IMR-90 (cell line): ENCODE measurements at regions not wholly inside any gene's neighbourhood (a gene's known extent, or its start where the extent isn't known, plus 50 kb on each side); places are given as distances from the start of the nearest gene placed in this dataset.

Source experiments
- ATAC-seq: fragments of 200-7000 bp; cut with Tn5 transposase; 2 replicates; pipeline ENCODE4 v1.9.1; 2020; ENCODE audit warnings: low read depth, mild to moderate bottlenecking, moderate library complexity
- BruUV-seq: library from RNA; stranded (reverse); fragments of 400-500 nt; replicated peaks from 2 replicates; lab custom pipeline; 2021; lab: Mats Ljungman, UMichigan
- CTCF ChIA-PET: fragments of 300-600 bp; formaldehyde crosslinking; extraction: SDS; loops from one replicate; lab custom pipeline; 2021; ENCODE audit warnings: antibody characterized with exemption; lab: Yijun Ruan, JAX
- POLR2A ChIA-PET: fragments of 300-600 bp; sonication (Branson Sonifier 250); formaldehyde crosslinking; loops from one replicate; lab custom pipeline; 2022; ENCODE audit warnings: antibody characterized with exemption; ENCODE audit not compliant: unreplicated experiment; lab: Charles Lee
- DNase-seq: peaks from one replicate; pipeline ENCODE4 v3.0.0; 2013
- H2AFZ ChIP-seq: replicated peaks from 2 replicates; pipeline ENCODE3; 2013; ENCODE audit warnings: low read length, mild to moderate bottlenecking; ENCODE audit not compliant: poor library complexity
- H2AK5ac ChIP-seq: 2 replicates; pipeline ENCODE4 v1.6.1; 2013; ENCODE audit warnings: low read depth, low read length, inconsistent platforms
- H2AK9ac ChIP-seq: replicated peaks from 2 replicates; pipeline ENCODE3; 2013; ENCODE audit warnings: mild to moderate bottlenecking, low read depth, low read length, moderate library complexity; ENCODE audit not compliant: poor library complexity
- H2BK120ac ChIP-seq: 2 replicates; pipeline ENCODE4 v1.6.1; 2013; ENCODE audit warnings: low read depth, low read length, inconsistent platforms
- H2BK15ac ChIP-seq: 3 replicates; pipeline ENCODE4 v1.6.1; 2013; ENCODE audit warnings: low read depth, low read length, inconsistent platforms
- H2BK20ac ChIP-seq: 2 replicates; pipeline ENCODE4 v1.6.1; 2013; ENCODE audit warnings: low read depth, mild to moderate bottlenecking, inconsistent platforms, low read length, moderate library complexity
- H2BK5ac ChIP-seq: 2 replicates; pipeline ENCODE4 v1.6.1; 2013; ENCODE audit warnings: mild to moderate bottlenecking, low read depth, low read length, inconsistent platforms; ENCODE audit not compliant: poor library complexity, severe bottlenecking
- H3K14ac ChIP-seq: replicated peaks from 2 replicates; pipeline ENCODE4 v1.6.1; 2013; ENCODE audit warnings: low read depth, low read length, inconsistent platforms
- H3K18ac ChIP-seq: 2 replicates; pipeline ENCODE4 v1.6.1; 2013; ENCODE audit warnings: low read depth, low read length, control low read depth
- H3K23ac ChIP-seq: 2 replicates; pipeline ENCODE4 v1.6.1; 2013; ENCODE audit warnings: low read depth, low read length, inconsistent platforms
- H3K27ac ChIP-seq: 2 replicates; pipeline ENCODE4 v1.5.1; 2013; ENCODE audit warnings: mild to moderate bottlenecking, control low read depth, low read length; ENCODE audit not compliant: insufficient read depth
- H3K27me3 ChIP-seq: 2 replicates; pipeline ENCODE4 v1.6.1; 2013; ENCODE audit warnings: low read length; ENCODE audit not compliant: control insufficient read depth, insufficient read depth
- H3K36me3 ChIP-seq: 2 replicates; pipeline ENCODE4 v1.6.1; 2013; ENCODE audit warnings: low read length, mixed read lengths; ENCODE audit not compliant: control insufficient read depth, insufficient read depth
- H3K4ac ChIP-seq: 2 replicates; pipeline ENCODE4 v1.6.1; 2013; ENCODE audit warnings: low read depth, low read length, inconsistent platforms
- H3K4me1 ChIP-seq: 2 replicates; pipeline ENCODE4 v1.6.1; 2013; ENCODE audit warnings: low read length, mixed read lengths; ENCODE audit not compliant: control insufficient read depth, insufficient read depth
- H3K4me2 ChIP-seq: 2 replicates; pipeline ENCODE4 v1.6.1; 2013; ENCODE audit warnings: low read depth, mild to moderate bottlenecking, control low read depth, low read length, moderate library complexity
- H3K4me3 ChIP-seq: 2 replicates; pipeline ENCODE4 v1.5.1; 2013; ENCODE audit warnings: low read depth, mild to moderate bottlenecking, control low read depth, low read length, moderate library complexity; ENCODE audit not compliant: insufficient read depth
- H3K56ac ChIP-seq: 2 replicates; pipeline ENCODE4 v1.6.1; 2013; ENCODE audit warnings: low read length, inconsistent platforms; ENCODE audit not compliant: insufficient read depth; ENCODE audit errors: extremely low read depth
- H3K79me1 ChIP-seq, 2 experiments: 2 replicates each; pipeline ENCODE4 v1.6.1; 2013; ENCODE audit warnings: low read length in 2 of 2, inconsistent platforms in 1 of 2, low read depth in 1 of 2
- H3K9ac ChIP-seq: 2 replicates; pipeline ENCODE4 v1.6.1; 2013; ENCODE audit warnings: low read depth, low read length, control low read depth
- H3K9me1 ChIP-seq: 2 replicates; pipeline ENCODE4 v1.6.1; 2013; ENCODE audit warnings: low read length, inconsistent platforms; ENCODE audit not compliant: insufficient read depth
- H3K9me3 ChIP-seq: 2 replicates; pipeline ENCODE4 v1.6.1; 2013; ENCODE audit warnings: low read length; ENCODE audit not compliant: control insufficient read depth, insufficient read depth
- H4K20me1 ChIP-seq: 2 replicates; pipeline ENCODE4 v1.6.1; 2013; ENCODE audit warnings: low read length, inconsistent platforms; ENCODE audit not compliant: insufficient read depth
- H4K5ac ChIP-seq: 2 replicates; pipeline ENCODE4 v1.6.1; 2013; ENCODE audit warnings: mild to moderate bottlenecking, low read depth, low read length, control low read depth
- H4K8ac ChIP-seq, 2 experiments: 2 replicates each; pipeline ENCODE4 v1.6.1; 2013; ENCODE audit warnings: low read depth in 2 of 2, low read length in 2 of 2, control low read depth in 1 of 2, inconsistent platforms in 1 of 2
- H4K91ac ChIP-seq: 2 replicates; pipeline ENCODE4 v1.6.1; 2013; ENCODE audit warnings: low read depth, low read length, inconsistent platforms; ENCODE audit not compliant: insufficient read depth
- BHLHE40 ChIP-seq: fragments of 150-350 bp; IDR thresholded peaks from 2 replicates; pipeline ENCODE4 v1.6.1; 2016; ENCODE audit warnings: mild to moderate bottlenecking, low read depth, low read length
- CEBPB ChIP-seq: IDR thresholded peaks from 2 replicates; pipeline ENCODE4 v1.6.1; 2012; ENCODE audit warnings: low read depth, low read length, improper control_type of control experiment
- CHD1 ChIP-seq: IDR thresholded peaks from 2 replicates; pipeline ENCODE4 v1.6.1; 2012; ENCODE audit warnings: low read depth, low read length, improper control_type of control experiment
- ELK1 ChIP-seq: fragments of 150-350 bp; IDR thresholded peaks from 2 replicates; pipeline ENCODE4 v1.6.1; 2016; ENCODE audit warnings: low read depth, mild to moderate bottlenecking, low read length, moderate library complexity, borderline replicate concordance
- MAFK ChIP-seq: IDR thresholded peaks from 2 replicates; pipeline ENCODE4 v1.6.1; 2012; ENCODE audit warnings: low read depth, low read length, improper control_type of control experiment
- MAZ ChIP-seq: IDR thresholded peaks from 2 replicates; pipeline ENCODE4 v1.6.1; 2012; ENCODE audit warnings: low read depth, mild to moderate bottlenecking, low read length, improper control_type of control experiment, moderate library complexity, borderline replicate concordance
- MXI1 ChIP-seq: IDR thresholded peaks from 2 replicates; pipeline ENCODE4 v1.6.1; 2012; ENCODE audit warnings: low read depth, mild to moderate bottlenecking, low read length, moderate library complexity, borderline replicate concordance
- NFE2L2 ChIP-seq: fragments of 150-350 bp; IDR thresholded peaks from 2 replicates; pipeline ENCODE4 v1.6.1; 2016; ENCODE audit warnings: low read depth, mild to moderate bottlenecking, low read length
- POLR2A ChIP-seq: IDR thresholded peaks from 2 replicates; pipeline ENCODE4 v1.6.1; 2012; ENCODE audit warnings: mild to moderate bottlenecking, low read depth, low read length
- RCOR1 ChIP-seq: IDR thresholded peaks from 2 replicates; pipeline ENCODE4 v1.6.1; 2012; ENCODE audit warnings: mild to moderate bottlenecking, low read length, improper control_type of control experiment; ENCODE audit not compliant: insufficient replicate concordance
- RFX5 ChIP-seq: IDR thresholded peaks from 2 replicates; pipeline ENCODE4 v1.8.0; 2012; ENCODE audit warnings: low read depth, mild to moderate bottlenecking, low read length, moderate library complexity
- USF2 ChIP-seq: fragments of 150-350 bp; IDR thresholded peaks from 2 replicates; pipeline ENCODE4 v1.6.1; 2017; ENCODE audit warnings: mild to moderate bottlenecking, antibody characterized with exemption, low read length, low read depth
- WGBS, 2 experiments: methylation state at CpG; one replicate each; pipeline versions ENCODE4 v1.1.5 to v1.1.7; 2013; ENCODE audit warnings: missing lambda C conversion rate in 2 of 2; ENCODE audit not compliant: insufficient read length in 1 of 2; ENCODE audit errors: extremely low coverage in 2 of 2; 5-methylcytosine and 5-hydroxymethylcytosine counted together
- dilution Hi-C: fragments of 300-500 bp; cut with HindIII; formaldehyde crosslinking; loops from one replicate; pipeline ENCODE4 v1.14.3; 2018; ENCODE audit warnings: low sequenced_read_pairs; ENCODE audit not compliant: unreplicated experiment
- in situ Hi-C: fragments of 300-500 bp; cut with MboI; formaldehyde crosslinking; loops from 3 replicates; pipeline ENCODE4 v1.14.3; 2019; ENCODE audit warnings: low sequenced_read_pairs, inconsistent platforms, mixed read lengths
- intact Hi-C: fragments of 100-400 bp; cut with micrococcal nuclease; formaldehyde crosslinking; loops from 2 replicates; pipeline ENCODE4 v1.10.0; 2022

GRCh38 chr11:130582176-130582575 lies 133.7 kb downstream of the ADAMTS15 start:
- no peak overlapping the region for H4K8ac ChIP-seq
- peak overlapping the region; percentile 14; the same call in 1 of the 2 replicates for H3K27ac ChIP-seq
- peak overlapping the region; percentile 7; the same call in 1 of the 2 replicates for H2AK5ac ChIP-seq
- H3K23ac ChIP-seq, result no peak overlapping the region
- no peaks in the 10 kb centered on the region for H3K79me1 ChIP-seq
- peaks cover 2% of the 10 kb centered on the region; the same call in 1 of the 2 replicates for H3K9me3 ChIP-seq
- H2BK15ac ChIP-seq, result peak overlapping the region; percentile 18; the same call in 2 of the 3 replicates
- no peak overlapping the region for H2AK9ac ChIP-seq
- H3K18ac ChIP-seq, result peak overlapping the region; percentile 83
- DNase-seq (no peak), ATAC-seq (no peak)
- H3K4me2 ChIP-seq, result no peak overlapping the region
- H3K9ac ChIP-seq, result no peak overlapping the region
- peaks cover 9% of the 10 kb centered on the region; the same call in 1 of the 2 replicates for H3K9me1 ChIP-seq
- peak overlapping the region; percentile 23 for H2BK5ac ChIP-seq
- no peaks in the 10 kb centered on the region for H3K27me3 ChIP-seq
- peak overlapping the region; percentile 92 for H4K5ac ChIP-seq
- H4K20me1 ChIP-seq, result no peaks in the 10 kb centered on the region
- WGBS, 2 experiments, result 100% methylated on average over 3 of the region's 5 CpGs; no CpG with 5 or more reads in 1 of the 2 experiments
- H3K4me1 ChIP-seq, result peaks cover 20% of the 10 kb centered on the region
- POLR2A ChIA-PET, result no interaction called here
- H3K14ac ChIP-seq, result 0 out of 2 replicates have a peak overlapping the region, but pooled peaks have one; percentile 25
- H3K36me3 ChIP-seq, result no peaks in the 10 kb centered on the region
- in situ Hi-C loops (no loop called here), dilution Hi-C loops (no loop called here), intact Hi-C loops (no loop called here)
- CTCF ChIA-PET, result no interaction called here
- TF ChIP-seq MAFK, result no peak
- no peak for TF ChIP-seq ELK1
- TF ChIP-seq MXI1, result no peak
- no peak for TF ChIP-seq RFX5
- TF ChIP-seq POLR2A, result no peak
- no peak for TF ChIP-seq CEBPB
- TF ChIP-seq CHD1, result no peak
- TF ChIP-seq RCOR1, result no peak
- no peak for TF ChIP-seq NFE2L2
- no peak for TF ChIP-seq MAZ
- TF ChIP-seq USF2, result no peak
- TF ChIP-seq BHLHE40, result no peak
- H4K91ac ChIP-seq, result peak overlapping the region; percentile 49; the same call in 1 of the 2 replicates
- H2BK20ac ChIP-seq, result peak overlapping the region; percentile 1; the same call in 1 of the 2 replicates
- H3K4me3 ChIP-seq, result no peak overlapping the region
- H3K56ac ChIP-seq, result no peak overlapping the region
- peak overlapping the region; percentile 17; the same call in 1 of the 2 replicates for H2BK120ac ChIP-seq
- no peak overlapping the region; the same call in 1 of the 2 replicates for H3K4ac ChIP-seq
- H2AFZ ChIP-seq, result no peak overlapping the region
- BruUV-seq, result no TSS peak
